Tibial artery (tissue), 4 donors: ENCODE measurements at regions not wholly inside any gene's neighbourhood (a gene's known extent, or its start where the extent isn't known, plus 50 kb on each side); places are given as distances from the start of the nearest gene placed in this dataset.

ENCODE experiments used
- DNase-seq, 2 donors: peaks; one replicate each; pipeline ENCODE4 v3.0.0-alpha.2; 2019
- H3K27ac ChIP-seq, 2 donors: fragments of 200-600 bp; sonication (generic) in 1 of 2; 1 replicate in 1 of 2; 2 replicates in 1 of 2; pipeline ENCODE4 v1.5.1; 2018 to 2019; ENCODE audit warnings: mild to moderate bottlenecking in 1 of 2
- H3K27me3 ChIP-seq, 2 donors: fragments of 200-600 bp; sonication (generic) in 1 of 2; one replicate each; pipeline versions ENCODE4 v1.5.1 to v1.6.0; 2016 to 2019
- H3K36me3 ChIP-seq, 3 donors: fragments of 200-600 bp; sonication (generic) in 2 of 3; one replicate each; pipeline ENCODE4 v1.5.1; 2016 to 2019; ENCODE audit warnings: mild to moderate bottlenecking in 2 of 3
- H3K4me1 ChIP-seq, 4 donors: fragments of 200-600 bp; sonication (generic) in 2 of 4; 1 replicate in 3 of 4; 2 replicates in 1 of 4; pipeline ENCODE4 v1.5.1; 2016 to 2019
- H3K4me3 ChIP-seq, 2 donors: fragments of 200-600 bp; sonication (generic) in 1 of 2; 1 replicate in 1 of 2; 2 replicates in 1 of 2; pipeline ENCODE4 v1.5.1; 2018 to 2019; ENCODE audit warnings: mild to moderate bottlenecking in 2 of 2
- H3K9me3 ChIP-seq, 3 donors: fragments of 200-600 bp; sonication (generic) in 1 of 3; one replicate each; pipeline ENCODE4 v1.5.1; 2016 to 2019
- CTCF ChIP-seq, 2 experiments: fragments of 200-600 bp in 1 of 2; fragments of 450-650 bp in 1 of 2; IDR thresholded peaks; one replicate each; pipeline ENCODE4 v1.5.1; 2017 to 2019; ENCODE audit warnings: antibody characterized with exemption in 2 of 2, mild to moderate bottlenecking in 1 of 2, moderate library complexity in 1 of 2
- intact Hi-C: fragments of 100-400 bp; cut with DNase I; formaldehyde crosslinking; loops from one replicate; pipeline ENCODE4 v1.15.0; 2023; ENCODE audit warnings: low total_unique reads

- H3K36me3 ChIP-seq, result no peaks in the 10 kb centered on the region
- intact Hi-C loops, result no loop called here
- TF ChIP-seq CTCF (IDR thresholded peaks at IDR 0.05), result no peak
These were observed 63.2 kb upstream of the RUFY1 start for GRCh38 chr5:179487145-179487544.

GRCh38 chr5:179486596-179487051, 63.7 kb upstream of the RUFY1 start:
- H3K4me1 ChIP-seq, result no peaks in the 10 kb centered on the region
- no peak overlapping the region for H3K4me3 ChIP-seq
- DNase-seq, result no peak
- H3K9me3 ChIP-seq, result no peaks in the 10 kb centered on the region
- no peaks in the 10 kb centered on the region for H3K36me3 ChIP-seq
- H3K27me3 ChIP-seq, result peaks cover 0 to 16% of the 10 kb centered on the region in 2 donors
- H3K27ac ChIP-seq, result no peak overlapping the region
- intact Hi-C loops, result no loop called here
- no peak for TF ChIP-seq CTCF (IDR thresholded peaks at IDR 0.05)

More at GRCh38 chr5:179487145-179487544, 63.2 kb upstream of the RUFY1 start:
- no peaks in the 10 kb centered on the region for H3K4me1 ChIP-seq
- peaks cover 0 to 16% of the 10 kb centered on the region in 2 donors for H3K27me3 ChIP-seq
- H3K4me3 ChIP-seq, result no peak overlapping the region
- H3K9me3 ChIP-seq, result no peaks in the 10 kb centered on the region
- H3K27ac ChIP-seq, result no peak overlapping the region
- no peak for DNase-seq

GRCh38 chr5:179485845-179486575, 64.3 kb upstream of the RUFY1 start:
- intact Hi-C loops, result no loop called here
- H3K4me1 ChIP-seq, result no peaks in the 10 kb centered on the region
- no peaks in the 10 kb centered on the region for H3K36me3 ChIP-seq
- DNase-seq, result no peak
- H3K9me3 ChIP-seq, result no peaks in the 10 kb centered on the region
- peaks cover 0 to 16% of the 10 kb centered on the region in 2 donors for H3K27me3 ChIP-seq
- H3K4me3 ChIP-seq, result no peak overlapping the region
- TF ChIP-seq CTCF (IDR thresholded peaks at IDR 0.05), result no peak
- H3K27ac ChIP-seq, result no peak overlapping the region

GRCh38 chr5:179484761-179485160, 65.6 kb upstream of the RUFY1 start:
- Histone ChIP-seq H3K27me3 (peaks cover 0 to 16% of the 10 kb centered on the region in 2 donors), H3K4me1 (no peaks in the 10 kb centered on the region), H3K36me3 (no peaks in the 10 kb centered on the region), H3K27ac (no peak overlapping the region), H3K9me3 (no peaks in the 10 kb centered on the region), H3K4me3 (no peak overlapping the region)
- no peak for DNase-seq
- intact Hi-C loops, result no loop called here
- TF ChIP-seq CTCF (IDR thresholded peaks at IDR 0.05), result no peak

GRCh38 chr5:179484201-179484600, 66.2 kb upstream of the RUFY1 start:
- no peaks in the 10 kb centered on the region for H3K36me3 ChIP-seq
- intact Hi-C loops, result no loop called here
- no peak for TF ChIP-seq CTCF (IDR thresholded peaks at IDR 0.05)

More at GRCh38 chr5:179484201-179484600, 66.2 kb upstream of the RUFY1 start:
- Histone ChIP-seq H3K27me3 (peaks cover 0 to 16% of the 10 kb centered on the region in 2 donors), H3K4me1 (no peaks in the 10 kb centered on the region), H3K9me3 (no peaks in the 10 kb centered on the region), H3K4me3 (no peak overlapping the region), H3K27ac (no peak overlapping the region)
- DNase-seq, result no peak
